ENCODE measurements at regions not wholly inside any gene's neighbourhood (a gene's known extent, or its start where the extent isn't known, plus 50 kb on each side); places are given as distances from the start of the nearest gene placed in this dataset.

- Histone ChIP-seq H3K4me3 (ENCODE audit: low read depth in 1 of 3, low read length in 3 of 3) (no peak overlapping the region), H3K27me3 (ENCODE audit: control insufficient read depth in 4 of 4, insufficient read depth in 4 of 4, low read length in 3 of 4) (no peaks in the 10 kb centered on the region), H3K36me3 (ENCODE audit: control insufficient read depth in 4 of 4, insufficient read depth in 3 of 4, low read depth in 1 of 4, low read length in 3 of 4) (no peaks in the 10 kb centered on the region), H3K4me1 (ENCODE audit: control insufficient read depth in 4 of 4, insufficient read depth in 4 of 4, low read length in 3 of 4) (no peaks in the 10 kb centered on the region), H3K27ac (ENCODE audit: low read depth in 1 of 2, low read length in 2 of 2) (no peak overlapping the region), H3K9ac (ENCODE audit: low read depth in 1 of 2, low read length in 2 of 2) (no peak overlapping the region), H3K9me3 (ENCODE audit: control insufficient read depth in 4 of 4, low read length in 3 of 4) (no peaks in the 10 kb centered on the region)
- DNase-seq (ENCODE audit: low spot score): no peak
- WGBS: 96% methylated on average over 4 of the region's 4 CpGs
- TF ChIP-seq ATF3 (IDR thresholded peaks at IDR 0.05) (no peak), CTCF (IDR thresholded peaks at IDR 0.05; ENCODE audit: low read depth, low read length, missing input control) (no peak), HNF4G (IDR thresholded peaks at IDR 0.05) (no peak), REST (IDR thresholded peaks at IDR 0.05) (no peak), FOXA2 (IDR thresholded peaks at IDR 0.05) (no peak), RAD21 (IDR thresholded peaks at IDR 0.05) (no peak), YY1 (IDR thresholded peaks at IDR 0.05) (no peak), EGR1 (IDR thresholded peaks at IDR 0.05; ENCODE audit: low read depth in 2 of 2) (no peak)
Observed at GRCh38 chr2:144136297-144137010, 383.5 kb downstream of the ZEB2 start.

- no peaks in the 10 kb centered on the region for H3K36me3 ChIP-seq (ENCODE audit: control insufficient read depth in 4 of 4, insufficient read depth in 3 of 4, low read depth in 1 of 4, low read length in 3 of 4)
- DNase-seq (ENCODE audit: low spot score): no peak
- no peaks in the 10 kb centered on the region for H3K27me3 ChIP-seq (ENCODE audit: control insufficient read depth in 4 of 4, insufficient read depth in 4 of 4, low read length in 3 of 4)
- H3K9ac ChIP-seq (ENCODE audit: low read depth in 1 of 2, low read length in 2 of 2): no peak overlapping the region
- H3K27ac ChIP-seq (ENCODE audit: low read depth in 1 of 2, low read length in 2 of 2): no peak overlapping the region
- H3K4me1 ChIP-seq (ENCODE audit: control insufficient read depth in 4 of 4, insufficient read depth in 4 of 4, low read length in 3 of 4): no peaks in the 10 kb centered on the region
- H3K4me3 ChIP-seq (ENCODE audit: low read depth in 1 of 3, low read length in 3 of 3): no peak overlapping the region
- no peaks in the 10 kb centered on the region for H3K9me3 ChIP-seq (ENCODE audit: control insufficient read depth in 4 of 4, low read length in 3 of 4)
- WGBS: 72% methylated on average over 7 of the region's 7 CpGs
- no peak for TF ChIP-seq RAD21 (IDR thresholded peaks at IDR 0.05)
- no peak for TF ChIP-seq RXRA (IDR thresholded peaks at IDR 0.05)
- no peak for TF ChIP-seq HNF4A (conservative IDR thresholded peaks at IDR 0.05)
- TF ChIP-seq SP1 (IDR thresholded peaks at IDR 0.05): no peak
- TF ChIP-seq HNF4G (IDR thresholded peaks at IDR 0.05): no peak
- no peak for TF ChIP-seq NR2F2 (IDR thresholded peaks at IDR 0.05)
- no peak for TF ChIP-seq GABPA (IDR thresholded peaks at IDR 0.05 in 1 of 2, conservative IDR thresholded peaks at IDR 0.05 in 1 of 2)
- TF ChIP-seq CTCF (IDR thresholded peaks at IDR 0.05; ENCODE audit: low read depth, low read length, missing input control): no peak
- TF ChIP-seq YY1 (IDR thresholded peaks at IDR 0.05): no peak
- no peak for TF ChIP-seq JUND (IDR thresholded peaks at IDR 0.05)
- no peak for TF ChIP-seq TAF1 (conservative IDR thresholded peaks at IDR 0.05)
- TF ChIP-seq ATF3 (IDR thresholded peaks at IDR 0.05): no peak
- no peak for TF ChIP-seq MAX (IDR thresholded peaks at IDR 0.05)
- no peak for TF ChIP-seq EGR1 (IDR thresholded peaks at IDR 0.05; ENCODE audit: low read depth in 2 of 2)
- TF ChIP-seq FOXA1 (IDR thresholded peaks at IDR 0.05): no peak
- no peak for TF ChIP-seq ZBTB33 (IDR thresholded peaks at IDR 0.05)
Observed at GRCh38 chr2:144133936-144134665, 385.8 kb downstream of the ZEB2 start.
